ENCODE measurements at regions not wholly inside any gene's neighbourhood (a gene's known extent, or its start where the extent isn't known, plus 50 kb on each side); places are given as distances from the start of the nearest gene placed in this dataset.

DNA sequence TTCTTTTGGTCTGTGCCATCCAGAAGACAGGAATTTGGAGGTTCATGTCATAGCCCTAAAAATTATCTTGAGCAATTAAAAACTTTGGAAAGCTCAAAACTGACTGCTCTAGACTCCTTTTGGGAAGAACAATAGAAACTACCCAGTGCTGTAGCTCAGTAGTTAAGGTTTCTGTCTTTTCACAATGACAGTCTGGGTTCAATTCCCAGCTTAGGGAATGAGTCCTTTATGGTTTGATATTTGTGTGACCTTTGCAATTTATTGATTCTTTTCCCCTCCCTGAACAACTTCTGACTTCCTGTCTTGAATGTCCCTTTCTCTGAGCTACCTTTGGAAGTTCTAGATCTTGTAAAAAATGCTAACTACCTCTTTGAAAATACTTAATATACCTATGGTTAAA, 603.3 kb upstream of the IGFBP3 start:
- no peaks in the 10 kb centered on the region for H4K20me1 ChIP-seq (ENCODE audit: insufficient read depth)
- H3K4me1 ChIP-seq (ENCODE audit: control insufficient read depth in 1 of 2, insufficient read depth in 2 of 2, low read length in 2 of 2), result peaks cover 11 to 16% of the 10 kb centered on the region in 2 experiments
- H3K36me3 ChIP-seq (ENCODE audit: control insufficient read depth in 1 of 2, insufficient read depth in 2 of 2, low read length in 2 of 2), result no peaks in the 10 kb centered on the region
- DNase-seq (ENCODE audit: low read depth, low spot score), result no peak
- no TSS peak for BruUV-seq (replicated peaks)
- TF ChIP-seq, protein P1, sequence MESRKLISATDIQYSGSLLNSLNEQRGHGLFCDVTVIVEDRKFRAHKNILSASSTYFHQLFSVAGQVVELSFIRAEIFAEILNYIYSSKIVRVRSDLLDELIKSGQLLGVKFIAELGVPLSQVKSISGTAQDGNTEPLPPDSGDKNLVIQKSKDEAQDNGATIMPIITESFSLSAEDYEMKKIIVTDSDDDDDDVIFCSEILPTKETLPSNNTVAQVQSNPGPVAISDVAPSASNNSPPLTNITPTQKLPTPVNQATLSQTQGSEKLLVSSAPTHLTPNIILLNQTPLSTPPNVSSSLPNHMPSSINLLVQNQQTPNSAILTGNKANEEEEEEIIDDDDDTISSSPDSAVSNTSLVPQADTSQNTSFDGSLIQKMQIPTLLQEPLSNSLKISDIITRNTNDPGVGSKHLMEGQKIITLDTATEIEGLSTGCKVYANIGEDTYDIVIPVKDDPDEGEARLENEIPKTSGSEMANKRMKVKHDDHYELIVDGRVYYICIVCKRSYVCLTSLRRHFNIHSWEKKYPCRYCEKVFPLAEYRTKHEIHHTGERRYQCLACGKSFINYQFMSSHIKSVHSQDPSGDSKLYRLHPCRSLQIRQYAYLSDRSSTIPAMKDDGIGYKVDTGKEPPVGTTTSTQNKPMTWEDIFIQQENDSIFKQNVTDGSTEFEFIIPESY (IDR thresholded peaks at IDR 0.05; ENCODE audit: extremely low read depth, insufficient replicate concordance, low read length), result no peak
- TF ChIP-seq, protein P2, sequence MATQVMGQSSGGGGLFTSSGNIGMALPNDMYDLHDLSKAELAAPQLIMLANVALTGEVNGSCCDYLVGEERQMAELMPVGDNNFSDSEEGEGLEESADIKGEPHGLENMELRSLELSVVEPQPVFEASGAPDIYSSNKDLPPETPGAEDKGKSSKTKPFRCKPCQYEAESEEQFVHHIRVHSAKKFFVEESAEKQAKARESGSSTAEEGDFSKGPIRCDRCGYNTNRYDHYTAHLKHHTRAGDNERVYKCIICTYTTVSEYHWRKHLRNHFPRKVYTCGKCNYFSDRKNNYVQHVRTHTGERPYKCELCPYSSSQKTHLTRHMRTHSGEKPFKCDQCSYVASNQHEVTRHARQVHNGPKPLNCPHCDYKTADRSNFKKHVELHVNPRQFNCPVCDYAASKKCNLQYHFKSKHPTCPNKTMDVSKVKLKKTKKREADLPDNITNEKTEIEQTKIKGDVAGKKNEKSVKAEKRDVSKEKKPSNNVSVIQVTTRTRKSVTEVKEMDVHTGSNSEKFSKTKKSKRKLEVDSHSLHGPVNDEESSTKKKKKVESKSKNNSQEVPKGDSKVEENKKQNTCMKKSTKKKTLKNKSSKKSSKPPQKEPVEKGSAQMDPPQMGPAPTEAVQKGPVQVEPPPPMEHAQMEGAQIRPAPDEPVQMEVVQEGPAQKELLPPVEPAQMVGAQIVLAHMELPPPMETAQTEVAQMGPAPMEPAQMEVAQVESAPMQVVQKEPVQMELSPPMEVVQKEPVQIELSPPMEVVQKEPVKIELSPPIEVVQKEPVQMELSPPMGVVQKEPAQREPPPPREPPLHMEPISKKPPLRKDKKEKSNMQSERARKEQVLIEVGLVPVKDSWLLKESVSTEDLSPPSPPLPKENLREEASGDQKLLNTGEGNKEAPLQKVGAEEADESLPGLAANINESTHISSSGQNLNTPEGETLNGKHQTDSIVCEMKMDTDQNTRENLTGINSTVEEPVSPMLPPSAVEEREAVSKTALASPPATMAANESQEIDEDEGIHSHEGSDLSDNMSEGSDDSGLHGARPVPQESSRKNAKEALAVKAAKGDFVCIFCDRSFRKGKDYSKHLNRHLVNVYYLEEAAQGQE (IDR thresholded peaks at IDR 0.05; ENCODE audit: low read depth), result no peak
- TF ChIP-seq JUND (IDR thresholded peaks at IDR 0.05) (no peak), SP1 (IDR thresholded peaks at IDR 0.05; ENCODE audit: low read depth) (no peak), CBX3 (IDR thresholded peaks at IDR 0.05; ENCODE audit: low read depth) (no peak), EZH2phosphoT487 (IDR thresholded peaks at IDR 0.05; ENCODE audit: borderline replicate concordance) (no peak), SRF (IDR thresholded peaks at IDR 0.05; ENCODE audit: low read depth) (no peak), TCF7L2 (IDR thresholded peaks at IDR 0.05; ENCODE audit: borderline replicate concordance, extremely low read depth, insufficient read depth, insufficient read length) (no peak)
- TF ChIP-seq, protein P3, sequence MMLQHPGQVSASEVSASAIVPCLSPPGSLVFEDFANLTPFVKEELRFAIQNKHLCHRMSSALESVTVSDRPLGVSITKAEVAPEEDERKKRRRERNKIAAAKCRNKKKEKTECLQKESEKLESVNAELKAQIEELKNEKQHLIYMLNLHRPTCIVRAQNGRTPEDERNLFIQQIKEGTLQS (IDR thresholded peaks at IDR 0.05), result peak; percentile 59; the same call in 1 of the 2 replicates
- intact Hi-C loops (cut with micrococcal nuclease), result no loop called here
- H3K9ac ChIP-seq (ENCODE audit: low read length), result no peak overlapping the region
- ChIA-PET POLR2A (interaction anchor here (0.6 kb wide), 1 partner anchor 278 kb away, joined by 4 read pairs; no protein-coding TSS in a partner anchor), RAD21 (ENCODE audit: low non-redundant PET in 1 of 2, low total read pairs in 2 of 2, uncharacterized antibody in 2 of 2, unreplicated experiment in 2 of 2) (no interaction called here), CTCF (no interaction called here)
- no peak overlapping the region for H3K4me3 ChIP-seq (replicated peaks in 1 of 2; ENCODE audit: low read depth in 1 of 2, low read length in 2 of 2)
- ATAC-seq, result no peak
- H3K27ac ChIP-seq (ENCODE audit: low read depth, low read length), result no peak overlapping the region
- no peaks in the 10 kb centered on the region for H3K9me2 ChIP-seq (ENCODE audit: insufficient read depth)
- H3K27me3 ChIP-seq (ENCODE audit: insufficient read depth, low read length), result no peaks in the 10 kb centered on the region
- H3K79me2 ChIP-seq (ENCODE audit: insufficient read depth, low read length), result no peaks in the 10 kb centered on the region
- no peak overlapping the region; the same call in 1 of the 2 replicates for H3K4me2 ChIP-seq (ENCODE audit: low read length)
- H3K9me3 ChIP-seq (ENCODE audit: control insufficient read depth in 1 of 2, insufficient read depth in 1 of 2, low read depth in 1 of 2, low read length in 2 of 2), result no peaks in the 10 kb centered on the region
- peak overlapping the region; percentile 50 for H2AFZ ChIP-seq (ENCODE audit: low read depth, low read length, poor library complexity, severe bottlenecking)
